ENCODE measurements at regions not wholly inside any gene's neighbourhood (a gene's known extent, or its start where the extent isn't known, plus 50 kb on each side); places are given as distances from the start of the nearest gene placed in this dataset.

DNA sequence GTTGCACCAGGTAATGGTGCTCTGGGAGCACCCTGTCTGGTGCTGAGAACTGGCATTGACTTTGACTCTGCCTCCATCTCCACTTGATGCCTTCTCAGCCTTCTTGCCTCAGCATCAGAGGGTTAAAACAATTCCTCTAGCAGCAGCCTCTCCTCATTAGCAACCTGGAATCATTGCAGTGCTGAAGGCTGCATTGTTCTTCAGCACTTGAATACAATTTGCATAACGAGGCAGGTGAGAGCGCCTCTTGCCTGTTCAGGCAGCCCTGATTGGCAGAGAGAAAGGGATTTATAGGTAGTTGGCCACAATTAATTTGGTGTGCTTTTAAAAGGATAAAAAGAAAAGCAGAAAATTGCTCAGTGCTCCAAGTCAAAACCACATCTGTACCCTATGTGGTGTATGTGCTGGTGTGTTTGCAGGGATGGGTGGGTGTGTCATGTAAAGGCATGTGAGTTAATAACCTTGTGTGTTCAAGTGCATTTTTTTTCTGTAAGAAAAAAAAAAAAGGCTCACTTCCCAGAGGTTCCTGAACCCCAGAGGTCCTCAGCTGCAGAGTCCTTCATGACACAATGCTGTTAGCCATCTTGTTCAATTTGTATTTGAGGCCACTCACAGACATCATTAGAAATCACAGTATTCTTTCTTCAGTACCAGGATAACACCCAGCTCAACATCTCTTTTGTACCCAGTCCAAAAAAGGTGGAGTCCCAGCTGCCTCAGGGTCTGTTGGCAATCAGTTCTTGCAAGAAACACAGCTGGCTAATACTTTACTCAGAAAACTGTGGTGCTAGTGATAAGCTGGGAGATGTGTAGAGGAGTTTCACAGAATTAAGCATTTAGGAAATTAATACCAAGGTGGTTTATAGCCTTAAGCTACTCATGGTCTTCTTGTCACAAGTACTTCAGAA, 385.6 kb downstream of the GRIN2B start:
- DNase-seq (ENCODE audit: low spot score) = no peak

DNA sequence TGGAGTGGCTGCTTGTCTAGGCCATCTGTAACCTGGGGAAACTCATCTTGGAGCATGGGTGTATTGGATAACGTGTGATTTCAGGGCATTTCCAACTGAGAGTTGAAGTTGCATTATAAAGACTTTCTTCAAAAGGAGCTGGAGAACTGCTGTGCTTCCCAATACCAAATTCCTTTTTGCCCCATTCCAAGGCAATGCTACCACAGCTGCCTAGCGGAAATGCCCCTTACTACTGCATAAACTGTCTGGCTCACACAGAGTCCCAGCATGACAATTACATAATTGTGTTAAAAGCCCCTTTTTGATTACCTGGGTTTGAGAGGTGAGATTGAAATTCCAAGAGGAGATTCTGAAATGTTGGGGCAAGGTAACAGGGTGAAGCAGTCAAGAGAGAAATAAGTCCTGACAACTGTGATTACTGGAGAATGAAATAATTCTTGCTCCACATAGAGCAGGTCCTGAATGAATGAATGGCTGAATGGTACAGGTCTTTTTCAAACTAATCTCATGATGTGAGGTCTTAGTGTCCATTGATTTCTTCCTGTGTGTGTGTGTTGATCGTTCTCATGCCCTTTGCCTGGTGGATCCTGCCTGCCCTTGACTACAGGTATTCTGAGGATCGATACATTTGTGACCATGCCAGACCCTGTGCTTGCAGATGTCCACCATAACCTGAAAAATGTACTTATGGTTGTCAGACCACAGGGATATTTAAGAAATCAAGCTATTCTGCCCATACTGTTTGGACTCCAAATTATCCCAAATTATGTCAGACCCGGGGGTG, 386.5 kb downstream of the GRIN2B start:
- DNase-seq (ENCODE audit: low spot score) = no peak

DNA sequence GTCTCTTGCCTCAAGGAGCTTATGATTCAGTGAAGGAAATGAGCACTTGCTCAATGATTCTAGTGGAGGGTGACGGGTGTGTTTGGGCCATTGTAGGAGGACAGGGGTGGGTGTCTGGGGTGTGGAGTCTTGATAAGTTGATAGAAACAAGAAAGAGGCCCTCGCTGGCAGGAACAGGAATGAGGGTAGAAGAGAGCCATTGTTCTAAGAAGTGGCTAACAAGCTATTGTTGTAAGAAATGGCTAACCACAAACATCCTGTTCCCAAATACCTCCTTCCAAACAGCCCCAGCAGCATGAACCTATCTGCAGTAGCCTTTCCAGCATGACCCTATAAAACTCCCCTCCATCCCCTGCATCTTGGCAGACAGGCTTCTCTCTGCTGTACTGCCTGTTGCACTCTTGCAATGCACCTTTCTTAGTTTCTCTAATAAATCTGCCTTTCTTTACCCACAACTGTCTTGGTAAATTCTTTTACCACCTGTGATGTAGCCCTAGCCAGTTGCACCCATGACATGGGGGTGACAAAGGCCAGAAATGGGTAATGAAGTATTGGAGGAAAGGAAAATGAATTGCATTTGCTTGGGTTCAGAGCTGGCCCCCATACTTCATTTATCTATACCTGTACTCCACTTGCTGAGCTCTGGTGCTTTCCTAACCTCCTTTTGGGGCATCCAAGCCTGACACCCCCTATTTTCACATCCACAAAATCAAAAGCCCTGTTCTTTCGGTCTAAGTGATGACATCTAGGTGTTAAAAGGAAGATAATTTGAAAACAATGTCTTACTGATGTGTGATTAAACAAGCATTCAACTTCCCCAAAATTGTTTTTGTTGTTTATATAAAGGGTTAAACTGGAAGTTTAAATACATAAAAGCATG, 389.1 kb downstream of the GRIN2B start:
- DNase-seq (ENCODE audit: low spot score) = no peak

DNA sequence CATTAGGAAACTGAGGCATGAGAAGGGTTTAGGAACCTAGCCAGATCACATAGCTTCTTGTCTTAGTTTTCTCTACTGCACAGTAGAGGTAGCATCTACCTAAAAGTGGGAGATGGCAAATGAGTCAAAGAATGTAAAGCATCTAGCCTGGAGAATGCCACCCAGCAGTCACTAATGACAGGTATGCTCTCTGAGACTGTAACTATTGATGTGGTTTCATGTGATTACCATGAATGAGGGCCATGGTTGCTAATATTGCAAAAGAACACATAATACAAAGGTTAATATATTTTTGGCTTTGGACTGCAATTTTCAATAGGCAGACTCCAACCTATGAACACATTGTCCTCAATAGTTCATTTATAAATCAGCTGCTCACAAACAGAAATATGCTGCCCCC, 389.9 kb downstream of the GRIN2B start:
- DNase-seq (ENCODE audit: low spot score) = no peak

DNA sequence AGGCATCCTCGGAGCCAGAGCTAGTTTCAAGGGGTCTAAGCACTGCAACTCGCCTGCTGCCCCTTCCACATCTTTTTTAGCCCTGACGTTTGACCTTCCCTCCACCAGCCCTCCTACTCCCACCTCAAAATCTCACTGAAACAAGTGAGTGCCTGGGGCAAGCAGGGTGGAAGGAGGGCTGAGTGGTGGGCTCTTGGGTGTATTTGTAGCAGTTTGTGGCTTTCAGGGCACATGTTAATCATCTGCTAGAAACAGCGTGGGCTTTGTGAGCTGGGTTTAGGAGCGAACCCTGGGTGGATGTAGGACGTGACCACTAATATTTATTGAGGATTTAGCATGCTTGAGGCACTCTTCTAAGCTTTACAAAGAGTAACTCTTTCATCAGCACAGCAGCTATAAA, 390.3 kb downstream of the GRIN2B start:
- no peak for DNase-seq (ENCODE audit: low spot score)

DNA sequence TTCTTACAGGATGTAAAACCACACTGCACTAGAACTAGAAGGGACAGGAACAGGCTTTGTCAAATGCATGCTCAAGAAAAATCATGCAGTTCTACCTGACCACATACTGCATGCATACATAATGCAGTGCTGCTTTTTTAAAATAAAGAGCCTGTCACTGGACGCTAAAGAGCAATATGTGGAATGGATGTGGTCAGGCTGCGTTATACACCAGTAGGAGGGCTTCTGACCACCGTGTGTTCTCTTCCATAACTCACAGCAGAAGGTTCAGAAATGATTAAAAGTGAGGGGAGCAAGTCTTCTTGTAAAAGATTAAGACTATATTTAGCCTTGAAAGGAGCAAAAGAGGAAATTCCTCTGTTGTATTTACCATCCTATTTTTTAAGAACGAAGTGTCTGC, 392.0 kb downstream of the EMP1 start:
- no peak for DNase-seq (ENCODE audit: low spot score)

DNA sequence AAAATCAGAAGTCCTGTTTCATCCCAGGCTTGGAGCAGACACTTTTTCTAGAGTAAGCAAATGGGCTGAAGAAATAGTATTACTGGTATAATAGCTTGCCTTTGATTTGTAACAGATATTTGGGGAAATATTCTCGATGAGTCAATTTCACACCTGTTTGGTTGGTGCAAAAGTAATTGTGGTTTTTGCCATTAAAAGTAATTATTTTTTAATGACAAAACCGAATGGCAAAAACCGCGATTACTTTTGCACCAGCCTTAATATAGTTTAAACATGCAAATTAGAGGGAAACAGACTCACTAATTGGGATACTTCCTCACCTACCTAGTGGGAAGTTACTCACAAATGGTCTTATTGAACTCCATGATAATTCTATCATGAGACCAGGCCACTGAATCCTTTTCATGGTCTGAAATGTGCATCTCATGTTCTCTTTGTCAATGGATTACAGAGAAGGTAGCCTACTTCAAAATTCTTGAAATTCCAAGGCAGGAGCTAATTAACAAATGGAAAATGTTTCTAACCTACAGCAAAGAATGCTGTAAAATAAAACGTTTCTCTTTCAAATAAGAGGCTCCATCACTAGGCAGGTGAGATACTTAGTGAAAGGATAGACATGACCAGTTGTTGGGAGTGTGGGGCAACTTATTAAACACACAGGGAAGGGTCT, 391.3 kb downstream of the EMP1 start:
- no peak for DNase-seq (ENCODE audit: low spot score)

DNA sequence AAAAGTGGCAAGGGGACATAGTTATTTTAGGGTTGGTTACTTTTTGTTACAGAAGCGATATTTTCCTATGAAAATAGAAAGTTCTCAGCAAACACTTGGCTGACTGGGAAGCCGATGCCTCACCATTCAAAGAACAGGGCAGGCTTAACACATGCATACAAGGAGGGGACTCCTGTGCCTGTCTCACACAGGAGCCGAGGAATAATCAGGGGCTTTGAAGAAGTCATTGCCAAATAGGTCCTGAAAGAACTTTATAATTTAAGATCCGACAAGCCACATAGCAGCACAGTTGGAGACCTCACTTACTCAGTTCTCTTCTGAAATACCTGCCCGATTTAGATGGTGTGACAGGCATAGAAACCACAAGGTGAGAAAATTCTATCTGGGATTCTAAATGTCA, 389.8 kb downstream of the EMP1 start:
- no peak for DNase-seq (ENCODE audit: low spot score)

DNA sequence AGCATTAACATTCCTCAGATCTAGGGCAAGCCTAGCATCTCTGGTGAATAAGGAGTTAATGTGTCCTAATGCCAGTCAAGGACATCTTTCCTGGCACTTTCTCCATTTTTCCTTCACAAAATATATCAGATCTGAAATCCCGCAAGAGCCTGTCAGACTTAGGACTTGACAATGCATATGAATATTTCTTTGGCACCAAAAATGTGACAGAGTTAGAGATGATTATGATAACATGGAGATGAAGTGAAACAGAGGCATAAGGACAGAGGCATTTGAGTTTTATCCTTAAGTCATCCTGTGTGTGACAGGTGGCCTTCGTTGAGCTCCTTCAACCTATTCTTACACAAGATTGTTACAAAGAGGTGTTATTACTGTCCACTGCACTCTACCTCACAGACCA, 388.0 kb downstream of the EMP1 start:
- DNase-seq (ENCODE audit: low spot score) = no peak

DNA sequence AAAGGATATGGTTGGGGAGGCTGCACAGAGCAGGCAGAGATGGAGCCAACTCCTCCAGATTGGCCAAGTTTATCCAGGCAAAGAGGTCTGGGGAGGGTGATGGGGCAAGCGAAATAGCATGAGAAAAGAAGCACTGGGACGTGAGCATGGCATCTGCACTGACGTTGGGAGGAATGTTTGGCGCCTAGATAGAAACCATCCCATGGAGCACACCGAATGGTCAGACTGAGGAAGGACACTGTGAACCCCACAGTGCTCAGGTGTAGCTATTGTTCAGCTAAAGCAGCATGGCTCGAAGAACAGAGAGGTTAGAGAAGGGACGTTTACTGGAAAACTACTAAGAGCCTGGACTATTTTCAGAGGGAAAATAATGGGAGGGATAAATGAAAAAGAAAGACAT, 387.1 kb downstream of the EMP1 start:
- DNase-seq (ENCODE audit: low spot score) = no peak

DNA sequence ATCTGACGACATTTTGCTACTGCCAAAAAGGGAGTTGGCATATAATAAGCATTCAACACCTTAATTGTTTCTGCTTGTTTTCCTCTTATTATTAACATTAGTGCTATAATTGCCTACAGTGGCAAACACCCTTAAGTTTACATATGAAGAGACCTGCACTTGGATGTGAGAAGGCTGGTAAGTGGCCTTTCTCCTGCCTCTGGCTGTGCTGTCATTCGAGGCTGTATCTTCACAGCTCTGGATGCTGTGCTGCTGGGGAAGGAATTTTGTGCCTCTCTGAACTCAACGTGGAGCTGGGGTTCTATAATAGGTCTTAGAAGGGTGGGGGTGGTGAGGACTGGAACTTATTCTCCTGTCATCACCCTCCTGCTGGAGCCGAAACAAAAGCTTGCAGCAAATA, 385.9 kb downstream of the EMP1 start:
- DNase-seq (ENCODE audit: low spot score) = no peak

DNA sequence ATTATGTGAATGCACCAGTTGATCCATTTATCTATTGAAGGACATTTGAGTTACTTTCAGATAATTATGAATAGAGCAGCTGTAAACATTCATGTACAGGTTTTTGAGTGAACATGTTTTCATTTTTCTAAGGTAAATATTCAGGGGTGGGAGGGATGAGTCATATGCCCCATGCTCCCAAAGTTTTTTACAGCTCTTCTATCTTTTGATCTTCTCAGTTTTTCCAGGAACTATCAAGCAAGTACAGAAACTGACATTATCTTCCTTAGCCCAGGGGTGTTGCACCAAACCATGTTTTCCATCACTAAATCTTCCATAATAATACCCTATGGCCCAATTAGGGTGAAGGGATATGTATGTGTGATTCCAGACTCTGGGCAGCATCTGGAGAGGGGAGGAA, 384.5 kb downstream of the EMP1 start:
- DNase-seq (ENCODE audit: low spot score) = no peak

DNA sequence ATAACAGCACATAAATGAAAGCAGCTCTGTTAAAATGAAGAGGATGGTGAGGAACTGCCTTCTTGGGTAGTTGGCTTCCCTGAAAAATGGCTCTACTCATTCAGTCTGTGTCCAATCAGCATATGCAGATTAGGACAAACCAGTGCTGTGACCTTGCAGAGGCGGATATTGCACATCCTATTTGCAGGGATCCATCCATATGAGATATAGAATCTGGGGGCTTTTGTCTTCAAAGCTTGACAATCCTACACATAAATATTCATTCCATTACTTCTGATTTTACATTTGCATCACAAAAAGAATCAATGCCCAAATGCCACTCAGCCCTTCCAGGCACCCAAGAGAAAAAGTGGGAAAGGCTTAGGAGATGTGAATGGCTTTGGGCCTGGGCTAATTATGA, 383.7 kb downstream of the EMP1 start:
- DNase-seq (ENCODE audit: low spot score) = no peak

DNA sequence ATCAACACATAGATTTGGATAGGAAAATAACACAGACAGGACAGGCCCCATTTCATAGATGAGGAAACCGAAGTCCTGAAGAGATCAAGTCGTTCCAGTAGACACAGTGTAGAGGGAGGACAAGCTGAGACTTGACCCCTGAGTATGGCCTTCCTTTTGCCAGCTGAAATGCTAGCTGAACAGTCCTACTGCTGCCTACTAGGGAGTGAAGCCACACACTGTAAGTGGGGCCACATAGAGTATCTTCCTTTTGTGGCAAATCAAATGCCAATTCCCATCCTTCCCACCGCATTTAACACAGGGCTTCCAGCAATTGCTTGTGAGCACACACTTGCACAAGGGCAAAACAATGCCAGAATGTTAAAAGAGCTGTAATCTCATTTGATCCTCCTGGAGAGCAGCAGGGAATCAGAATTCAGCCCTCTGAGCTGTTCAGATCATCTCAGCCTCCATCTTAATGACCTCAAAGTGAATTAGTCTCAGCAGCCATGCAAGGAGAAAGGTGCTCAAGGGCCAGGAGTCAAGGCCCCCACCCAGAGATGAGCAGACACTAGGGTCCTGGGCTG, 380.5 kb downstream of the EMP1 start:
- no peak for DNase-seq (ENCODE audit: low spot score)

DNA sequence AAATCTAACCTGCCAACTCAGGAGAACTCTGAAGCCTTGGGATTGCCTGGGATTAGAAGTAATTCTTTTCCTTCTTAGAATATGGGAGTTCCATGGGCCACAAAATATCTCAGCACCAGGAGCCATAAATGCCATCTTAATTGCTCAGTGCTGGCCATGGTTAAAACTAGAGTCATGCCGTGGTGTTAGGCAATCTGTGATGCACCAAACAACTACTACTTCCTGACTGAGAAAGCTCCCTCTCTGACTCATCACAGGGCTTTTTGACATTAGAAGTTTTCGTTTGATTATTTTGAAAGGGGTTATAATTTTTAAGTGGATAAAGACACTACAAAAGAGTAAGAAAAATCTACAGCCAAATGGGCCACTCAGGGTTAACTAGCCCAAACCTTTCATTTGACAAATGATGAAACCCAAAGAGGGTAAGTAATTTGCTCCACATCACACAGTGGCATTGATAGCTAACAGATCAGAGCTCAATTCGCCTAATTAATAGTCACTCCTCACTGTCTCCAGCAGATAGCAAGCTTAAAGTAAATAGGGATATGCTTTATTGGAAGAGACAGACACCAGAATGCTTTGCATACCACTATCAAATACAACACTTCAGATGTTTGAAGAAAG, 377.3 kb downstream of the EMP1 start:
- DNase-seq (ENCODE audit: low spot score) = no peak

DNA sequence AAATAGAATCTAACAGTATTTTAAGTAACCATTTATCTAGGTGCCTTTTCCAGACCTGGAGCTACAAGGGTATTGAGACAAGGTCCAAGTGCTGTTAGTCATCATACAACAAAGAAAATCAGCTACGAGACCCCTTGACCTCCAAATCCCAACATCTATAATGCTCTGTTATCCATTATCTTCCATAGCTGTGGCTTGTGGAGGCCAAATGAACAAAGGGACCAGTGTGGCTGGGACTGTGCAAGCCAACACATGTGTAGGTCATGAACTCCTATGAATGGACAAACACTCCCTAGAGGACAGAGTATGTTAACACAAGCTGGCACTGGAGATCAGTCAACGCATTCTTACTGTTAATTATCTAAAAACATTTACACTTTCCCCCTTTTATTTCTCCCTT, 374.5 kb downstream of the EMP1 start:
- DNase-seq (ENCODE audit: low spot score) = no peak

DNA sequence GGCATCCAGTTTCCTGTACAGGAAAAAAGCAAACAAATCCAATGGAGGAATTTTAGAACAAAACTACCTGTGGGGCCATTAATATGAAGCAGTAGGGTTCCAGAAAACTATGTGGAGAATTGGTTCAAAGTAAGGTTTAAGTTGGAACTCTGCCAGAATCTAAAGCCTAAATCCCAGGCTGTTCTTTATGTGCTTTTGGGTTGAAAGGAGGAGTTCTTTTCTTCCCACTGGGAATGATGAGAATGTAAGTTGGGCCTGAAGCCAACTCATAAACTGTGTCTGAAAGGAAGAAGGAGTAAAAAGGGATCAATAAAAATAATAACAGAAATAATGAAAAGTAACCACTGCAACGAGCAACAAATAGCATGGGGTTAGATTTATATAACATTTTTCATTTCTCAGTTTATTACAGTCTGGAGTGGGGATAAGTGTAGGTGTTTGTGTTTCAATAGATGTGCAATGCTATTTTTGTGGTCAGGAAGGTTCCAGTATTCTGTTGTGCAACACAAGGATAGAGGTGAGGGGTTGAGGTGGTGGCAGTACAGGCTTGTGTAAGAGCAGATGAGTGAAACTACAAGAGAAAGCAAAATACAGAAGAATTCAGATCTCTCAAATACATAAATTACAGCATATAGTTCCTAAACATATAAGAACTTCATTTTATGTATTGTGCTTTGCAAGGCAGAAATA, 373.6 kb downstream of the EMP1 start:
- no peak for DNase-seq (ENCODE audit: low spot score)

DNA sequence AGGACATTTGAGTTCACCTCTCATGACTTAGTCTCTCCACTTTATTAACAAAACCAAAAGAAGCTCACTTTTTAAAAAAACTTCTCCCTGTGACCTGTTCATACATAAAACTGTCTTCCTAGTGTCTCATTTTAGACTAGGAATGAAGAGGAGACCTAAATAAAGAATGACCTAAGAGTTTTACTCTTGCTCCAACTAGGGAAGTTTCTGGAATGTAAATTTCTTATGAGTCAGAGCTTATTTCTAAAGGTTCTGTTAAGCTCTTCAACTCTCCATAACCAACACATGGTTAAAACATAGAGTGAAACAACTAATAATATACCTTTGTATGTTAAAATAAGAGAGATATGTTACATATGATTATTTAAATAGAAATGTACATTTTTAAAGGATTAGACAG, 369.8 kb downstream of the EMP1 start:
- no peak for DNase-seq (ENCODE audit: low spot score)

DNA sequence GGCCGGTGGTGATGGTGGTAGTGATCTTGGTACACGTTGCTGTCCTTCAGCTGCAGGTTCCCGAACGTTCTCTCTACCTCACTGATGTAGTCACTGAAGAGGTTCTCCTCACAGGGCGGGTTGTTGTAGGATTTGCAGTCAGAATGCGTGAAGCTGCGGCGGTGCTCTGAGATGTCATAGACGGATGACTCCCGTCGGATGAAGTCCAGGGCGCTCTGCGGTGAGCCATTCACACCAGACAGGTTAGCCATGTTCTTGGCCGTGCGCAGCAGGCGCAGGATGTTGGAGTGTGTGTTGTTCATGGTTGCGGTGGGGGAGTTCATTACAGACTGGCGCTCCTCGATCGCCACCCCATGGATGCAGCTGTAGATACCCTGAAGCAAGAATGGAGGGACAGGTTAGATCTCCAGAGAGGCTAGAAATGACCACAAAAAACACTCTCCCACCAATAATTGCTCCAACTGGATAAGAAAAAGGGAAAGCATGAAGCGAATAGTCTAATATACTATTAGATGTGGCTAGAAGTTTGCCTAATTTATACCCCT, 367.8 kb downstream of the EMP1 start:
- DNase-seq (ENCODE audit: low spot score) = no peak

DNA sequence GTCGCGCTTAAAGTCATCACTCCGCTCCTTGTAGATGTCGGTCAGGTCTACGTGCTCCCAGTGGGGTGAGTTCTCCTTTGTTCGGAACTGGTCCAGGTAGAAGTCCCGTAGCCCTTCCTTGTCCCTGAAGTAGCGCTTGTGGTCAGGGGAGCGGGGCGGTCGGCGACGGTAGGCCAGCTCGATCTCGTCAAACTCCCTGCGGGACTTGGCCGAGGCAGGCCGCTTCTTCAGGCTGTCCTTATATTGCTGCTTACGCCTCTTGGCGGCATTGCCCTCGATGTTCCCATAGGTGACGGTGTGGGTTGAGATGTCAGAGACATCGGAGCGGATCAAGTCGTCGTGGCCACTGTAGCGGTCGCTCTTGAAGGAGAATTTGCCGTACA, 367.2 kb downstream of the EMP1 start:
- DNase-seq (ENCODE audit: low spot score) = no peak
